ENCODE measurements at regions not wholly inside any gene's neighbourhood (a gene's known extent, or its start where the extent isn't known, plus 50 kb on each side); places are given as distances from the start of the nearest gene placed in this dataset.

- TF ChIP-seq CTCF (IDR thresholded peaks at IDR 0.05) (no peak), POLR2A (IDR thresholded peaks at IDR 0.05) (no peak)
Observed at GRCh38 chr14:104431929-104432541, 147.5 kb upstream of the C14orf180 start.
